ENCODE measurements at regions not wholly inside any gene's neighbourhood (a gene's known extent, or its start where the extent isn't known, plus 50 kb on each side); places are given as distances from the start of the nearest gene placed in this dataset.

GRCh38 chr4:62196338-62196737 is 996.2 kb downstream of the ADGRL3 start:
- Histone ChIP-seq H3K4me1 (ENCODE audit: insufficient read depth, low read length, poor library complexity, severe bottlenecking) (no peaks in the 10 kb centered on the region), H3K27ac (ENCODE audit: low read depth, low read length, poor library complexity, severe bottlenecking) (no peak overlapping the region), H3K9me3 (ENCODE audit: low read depth, low read length, poor library complexity, severe bottlenecking) (no peaks in the 10 kb centered on the region), H3K4me3 (ENCODE audit: low read depth, low read length, poor library complexity, severe bottlenecking) (no peak overlapping the region), H3K27me3 (replicated peaks; ENCODE audit: insufficient read depth, low read depth, low read length, poor library complexity) (no peaks in the 10 kb centered on the region), H3K36me3 (ENCODE audit: insufficient read depth, low read length, poor library complexity, severe bottlenecking) (no peaks in the 10 kb centered on the region)
- POLR2A ChIA-PET (ENCODE audit: low non-redundant PET), result no interaction called here
- intact Hi-C loops (cut with micrococcal nuclease; ENCODE audit: unreplicated experiment), result no loop called here
- DNase-seq (ENCODE audit: low spot score), result no peak
- TF ChIP-seq, protein P1, sequence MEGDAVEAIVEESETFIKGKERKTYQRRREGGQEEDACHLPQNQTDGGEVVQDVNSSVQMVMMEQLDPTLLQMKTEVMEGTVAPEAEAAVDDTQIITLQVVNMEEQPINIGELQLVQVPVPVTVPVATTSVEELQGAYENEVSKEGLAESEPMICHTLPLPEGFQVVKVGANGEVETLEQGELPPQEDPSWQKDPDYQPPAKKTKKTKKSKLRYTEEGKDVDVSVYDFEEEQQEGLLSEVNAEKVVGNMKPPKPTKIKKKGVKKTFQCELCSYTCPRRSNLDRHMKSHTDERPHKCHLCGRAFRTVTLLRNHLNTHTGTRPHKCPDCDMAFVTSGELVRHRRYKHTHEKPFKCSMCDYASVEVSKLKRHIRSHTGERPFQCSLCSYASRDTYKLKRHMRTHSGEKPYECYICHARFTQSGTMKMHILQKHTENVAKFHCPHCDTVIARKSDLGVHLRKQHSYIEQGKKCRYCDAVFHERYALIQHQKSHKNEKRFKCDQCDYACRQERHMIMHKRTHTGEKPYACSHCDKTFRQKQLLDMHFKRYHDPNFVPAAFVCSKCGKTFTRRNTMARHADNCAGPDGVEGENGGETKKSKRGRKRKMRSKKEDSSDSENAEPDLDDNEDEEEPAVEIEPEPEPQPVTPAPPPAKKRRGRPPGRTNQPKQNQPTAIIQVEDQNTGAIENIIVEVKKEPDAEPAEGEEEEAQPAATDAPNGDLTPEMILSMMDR (conservative IDR thresholded peaks at IDR 0.05; ENCODE audit: low read depth, low read length), result no peak
- no peak for TF ChIP-seq EZH2 (IDR thresholded peaks at IDR 0.05; ENCODE audit: borderline replicate concordance, low read depth, low read length, poor library complexity, severe bottlenecking)
- CTCF ChIA-PET, result no interaction called here
- no TSS peak for BruUV-seq (replicated peaks)

DNA sequence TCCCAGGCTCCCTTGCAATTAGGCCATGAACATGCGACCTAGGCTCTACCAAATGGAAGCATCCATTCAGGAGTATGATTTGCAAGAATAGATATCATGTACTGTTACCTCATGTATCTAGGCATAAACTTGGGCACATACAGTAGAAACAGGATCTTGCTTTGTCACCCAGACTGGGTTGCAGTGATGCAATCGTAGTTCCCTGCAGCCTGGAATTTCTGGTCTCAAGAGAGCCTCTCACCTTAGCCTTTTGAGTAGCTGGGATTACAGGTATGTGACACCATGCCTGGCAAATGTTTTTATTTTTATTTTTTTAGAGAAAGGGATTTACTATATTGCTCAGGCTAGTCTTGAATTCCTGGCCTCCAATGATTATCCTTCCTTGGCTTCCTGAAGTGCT is 994.2 kb downstream of the ADGRL3 start:
- Histone ChIP-seq H3K27ac (ENCODE audit: low read depth, low read length, poor library complexity, severe bottlenecking) (no peak overlapping the region), H3K36me3 (ENCODE audit: insufficient read depth, low read length, poor library complexity, severe bottlenecking) (no peaks in the 10 kb centered on the region), H3K27me3 (replicated peaks; ENCODE audit: insufficient read depth, low read depth, low read length, poor library complexity) (no peaks in the 10 kb centered on the region), H3K4me1 (ENCODE audit: insufficient read depth, low read length, poor library complexity, severe bottlenecking) (no peaks in the 10 kb centered on the region), H3K4me3 (ENCODE audit: low read depth, low read length, poor library complexity, severe bottlenecking) (no peak overlapping the region), H3K9me3 (ENCODE audit: low read depth, low read length, poor library complexity, severe bottlenecking) (no peaks in the 10 kb centered on the region)
- TF ChIP-seq EZH2 (IDR thresholded peaks at IDR 0.05; ENCODE audit: borderline replicate concordance, low read depth, low read length, poor library complexity, severe bottlenecking), result no peak
- TF ChIP-seq, protein P1 (conservative IDR thresholded peaks at IDR 0.05; ENCODE audit: low read depth, low read length), result no peak
- no TSS peak for BruUV-seq (replicated peaks)
- ChIA-PET POLR2A (ENCODE audit: low non-redundant PET) (no interaction called here), CTCF (no interaction called here)
- no peak for DNase-seq (ENCODE audit: low spot score)
- intact Hi-C loops (cut with micrococcal nuclease; ENCODE audit: unreplicated experiment), result no loop called here

DNA sequence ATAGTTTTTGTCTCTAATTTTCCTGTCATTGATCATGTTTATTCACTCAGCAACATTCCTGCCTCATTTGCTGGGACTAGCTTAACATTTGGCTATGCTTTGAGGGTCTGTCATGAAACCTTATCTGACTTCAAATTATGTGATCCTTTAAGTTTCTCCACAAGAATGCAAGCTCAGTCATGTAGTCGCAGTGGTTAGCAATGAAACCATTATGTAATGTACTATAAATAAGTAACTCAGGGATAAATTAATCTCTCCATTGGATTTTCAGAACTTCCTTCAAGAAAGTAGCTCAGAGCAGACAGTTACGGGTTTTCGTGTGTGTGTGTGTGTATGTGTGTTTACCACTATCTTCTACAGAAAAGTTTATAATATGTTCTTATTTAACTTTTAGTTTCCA is 993.6 kb downstream of the ADGRL3 start:
- no peak for DNase-seq (ENCODE audit: low spot score)
- no peaks in the 10 kb centered on the region for H3K9me3 ChIP-seq (ENCODE audit: low read depth, low read length, poor library complexity, severe bottlenecking)
- CTCF ChIA-PET, result no interaction called here
- no TSS peak for BruUV-seq (replicated peaks)
- no peak overlapping the region for H3K27ac ChIP-seq (ENCODE audit: low read depth, low read length, poor library complexity, severe bottlenecking)
- H3K4me3 ChIP-seq (ENCODE audit: low read depth, low read length, poor library complexity, severe bottlenecking), result no peak overlapping the region
- no peaks in the 10 kb centered on the region for H3K4me1 ChIP-seq (ENCODE audit: insufficient read depth, low read length, poor library complexity, severe bottlenecking)
- POLR2A ChIA-PET (ENCODE audit: low non-redundant PET), result no interaction called here
- intact Hi-C loops (cut with micrococcal nuclease; ENCODE audit: unreplicated experiment), result no loop called here
- no peaks in the 10 kb centered on the region for H3K27me3 ChIP-seq (replicated peaks; ENCODE audit: insufficient read depth, low read depth, low read length, poor library complexity)
- TF ChIP-seq EZH2 (IDR thresholded peaks at IDR 0.05; ENCODE audit: borderline replicate concordance, low read depth, low read length, poor library complexity, severe bottlenecking), result no peak
- TF ChIP-seq, protein P1 (conservative IDR thresholded peaks at IDR 0.05; ENCODE audit: low read depth, low read length), result no peak
- no peaks in the 10 kb centered on the region for H3K36me3 ChIP-seq (ENCODE audit: insufficient read depth, low read length, poor library complexity, severe bottlenecking)

Data from A673 (cell line).